ENCODE measurements at regions not wholly inside any gene's neighbourhood (a gene's known extent, or its start where the extent isn't known, plus 50 kb on each side); places are given as distances from the start of the nearest gene placed in this dataset.

- no peak for DNase-seq (ENCODE audit: low read depth)
- no peak for TF ChIP-seq CTCF (conservative IDR thresholded peaks at IDR 0.05; ENCODE audit: low read depth, low read length)
- H3K4me3 ChIP-seq (ENCODE audit: low read depth, low read length), result no peak overlapping the region
Observed at GRCh38 chr20:24059174-24059573, 70.6 kb upstream of the GGTLC1 start.

GRCh38 chr20:24056491-24056890, 67.9 kb upstream of the GGTLC1 start:
- TF ChIP-seq CTCF (conservative IDR thresholded peaks at IDR 0.05; ENCODE audit: low read depth, low read length), result no peak
- DNase-seq (ENCODE audit: low read depth), result no peak
- H3K4me3 ChIP-seq (ENCODE audit: low read depth, low read length), result no peak overlapping the region

- DNase-seq (ENCODE audit: low read depth), result no peak
- H3K4me3 ChIP-seq (ENCODE audit: low read depth, low read length), result no peak overlapping the region
Observed at GRCh38 chr20:24052599-24053275, 64.2 kb upstream of the GGTLC1 start.

GRCh38 chr20:24051160-24051559, 62.6 kb upstream of the GGTLC1 start:
- no peak for DNase-seq (ENCODE audit: low read depth)
- no peak overlapping the region for H3K4me3 ChIP-seq (ENCODE audit: low read depth, low read length)
- no peak for TF ChIP-seq CTCF (conservative IDR thresholded peaks at IDR 0.05; ENCODE audit: low read depth, low read length)

More at GRCh38 chr20:24052599-24053275, 64.2 kb upstream of the GGTLC1 start:
- no peak for TF ChIP-seq CTCF (conservative IDR thresholded peaks at IDR 0.05; ENCODE audit: low read depth, low read length)

GRCh38 chr20:24050119-24050518, 61.5 kb upstream of the GGTLC1 start:
- TF ChIP-seq CTCF (conservative IDR thresholded peaks at IDR 0.05; ENCODE audit: low read depth, low read length), result no peak
- DNase-seq (ENCODE audit: low read depth), result no peak
- no peak overlapping the region for H3K4me3 ChIP-seq (ENCODE audit: low read depth, low read length)

- DNase-seq (ENCODE audit: low read depth), result no peak
- no peak overlapping the region for H3K4me3 ChIP-seq (ENCODE audit: low read depth, low read length)
- TF ChIP-seq CTCF (conservative IDR thresholded peaks at IDR 0.05; ENCODE audit: low read depth, low read length), result no peak
Observed at GRCh38 chr20:24049081-24049480, 60.5 kb upstream of the GGTLC1 start.

- no peak for DNase-seq (ENCODE audit: low read depth)
- TF ChIP-seq CTCF (conservative IDR thresholded peaks at IDR 0.05; ENCODE audit: low read depth, low read length), result no peak
- no peak overlapping the region for H3K4me3 ChIP-seq (ENCODE audit: low read depth, low read length)
Observed at GRCh38 chr20:24048024-24048611, 59.5 kb upstream of the GGTLC1 start.

Data from epithelial cell of proximal tubule (primary cell).